HEK293T (cell line): ENCODE measurements at regions not wholly inside any gene's neighbourhood (a gene's known extent, or its start where the extent isn't known, plus 50 kb on each side); places are given as distances from the start of the nearest gene placed in this dataset.

Experiments
- CTCF ChIA-PET: fragments of 350-600 bp; formaldehyde crosslinking; extraction: SDS; loops from one replicate; lab custom pipeline; 2021; ENCODE audit warnings: antibody characterized with exemption, inconsistent platforms; lab: Yijun Ruan, JAX
- POLR2A ChIA-PET: fragments of 350-600 bp; formaldehyde crosslinking; extraction: SDS; loops from one replicate; lab custom pipeline; 2020; ENCODE audit warnings: antibody characterized with exemption, inconsistent platforms; lab: Yijun Ruan, JAX
- DNase-seq: peaks from one replicate; pipeline ENCODE4 v3.0.0; 2012; ENCODE audit warnings: mixed read lengths; ENCODE audit errors: extremely low spot score
- ARNT ChIP-seq: fragments of 450-650 bp; IDR thresholded peaks from 2 replicates; pipeline ENCODE4 v1.6.1; 2017; ENCODE audit warnings: mild to moderate bottlenecking
- BHLHE40 ChIP-seq: fragments of 450-650 bp; IDR thresholded peaks from 2 replicates; pipeline ENCODE4 v1.6.1; 2016; ENCODE audit warnings: mild to moderate bottlenecking, moderate library complexity, borderline replicate concordance
- CTBP1 ChIP-seq: fragments of 450-650 bp; IDR thresholded peaks from 2 replicates; pipeline ENCODE4 v1.6.1; 2016; ENCODE audit warnings: borderline replicate concordance
- ELF4 ChIP-seq: fragments of 450-650 bp; IDR thresholded peaks from 2 replicates; pipeline ENCODE4 v1.6.1; 2017; ENCODE audit warnings: antibody characterized with exemption
- FOXA1 ChIP-seq: fragments of 450-650 bp; IDR thresholded peaks from 2 replicates; pipeline ENCODE4 v1.6.1; 2016; ENCODE audit warnings: mild to moderate bottlenecking
- FOXK2 ChIP-seq: fragments of 450-650 bp; IDR thresholded peaks from 2 replicates; pipeline ENCODE4 v1.6.1; 2016; ENCODE audit warnings: mild to moderate bottlenecking
- FOXM1 ChIP-seq: fragments of 450-650 bp; IDR thresholded peaks from 2 replicates; pipeline ENCODE4 v1.6.1; 2017; ENCODE audit warnings: mild to moderate bottlenecking, borderline replicate concordance
- HDGF ChIP-seq: fragments of 450-650 bp; IDR thresholded peaks from 2 replicates; pipeline ENCODE4 v1.6.1; 2017; ENCODE audit warnings: antibody characterized with exemption, borderline replicate concordance
- L3MBTL2 ChIP-seq: fragments of 450-650 bp; conservative IDR thresholded peaks from 2 replicates; pipeline ENCODE4 v1.6.1; 2016; ENCODE audit warnings: mild to moderate bottlenecking
- LEF1 ChIP-seq: fragments of 450-650 bp; IDR thresholded peaks from 2 replicates; pipeline ENCODE4 v1.6.1; 2017; ENCODE audit warnings: mild to moderate bottlenecking, borderline replicate concordance
- NFRKB ChIP-seq: fragments of 450-650 bp; IDR thresholded peaks from 2 replicates; pipeline ENCODE4 v1.6.1; 2016; ENCODE audit warnings: mild to moderate bottlenecking, moderate library complexity
- SP1 ChIP-seq: fragments of 450-650 bp; IDR thresholded peaks from 2 replicates; pipeline ENCODE4 v1.6.1; 2017
- SUZ12 ChIP-seq: fragments of 450-650 bp; IDR thresholded peaks from 2 replicates; pipeline ENCODE4 v1.6.1; 2016; ENCODE audit warnings: mild to moderate bottlenecking
- TARDBP ChIP-seq: fragments of 450-650 bp; IDR thresholded peaks from 2 replicates; pipeline ENCODE4 v1.6.1; 2016
- ZNF384 ChIP-seq: fragments of 450-650 bp; IDR thresholded peaks from 2 replicates; pipeline ENCODE4 v1.6.1; 2016
- TF ChIP-seq, protein P1 (sequence below): fragments of 450-650 bp; IDR thresholded peaks from 2 replicates; pipeline ENCODE4 v1.6.1; 2016

DNA sequence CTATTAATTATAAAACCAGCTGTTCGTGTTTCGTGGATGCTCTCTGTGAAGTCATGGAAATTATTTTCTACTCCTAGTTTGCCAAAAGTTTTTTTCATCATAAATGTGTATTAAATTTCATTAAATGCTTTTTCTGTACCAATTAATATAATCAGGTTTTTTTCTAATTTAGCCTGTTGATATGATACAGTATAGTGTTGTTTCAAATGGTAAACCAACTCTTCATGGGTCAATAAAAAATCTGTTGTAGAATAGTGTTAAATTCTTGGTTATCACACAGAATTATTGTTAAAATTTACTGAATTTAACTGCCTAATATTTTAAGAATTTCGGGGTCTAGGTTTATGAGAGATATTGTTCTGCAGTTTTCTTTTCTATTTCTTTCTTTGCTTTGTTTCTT lies 505.9 kb upstream of the MANEA start:
- POLR2A ChIA-PET, result no interaction called here
- no peak for DNase-seq
- TF ChIP-seq TARDBP (no peak), FOXK2 (no peak), ELF4 (no peak), FOXA1 (no peak), FOXM1 (no peak), ZNF384 (no peak), L3MBTL2 (no peak), HDGF (no peak), ARNT (no peak), SP1 (no peak), NFRKB (no peak), SUZ12 (no peak), BHLHE40 (no peak), CTBP1 (no peak), LEF1 (no peak)
- TF ChIP-seq, protein P1, sequence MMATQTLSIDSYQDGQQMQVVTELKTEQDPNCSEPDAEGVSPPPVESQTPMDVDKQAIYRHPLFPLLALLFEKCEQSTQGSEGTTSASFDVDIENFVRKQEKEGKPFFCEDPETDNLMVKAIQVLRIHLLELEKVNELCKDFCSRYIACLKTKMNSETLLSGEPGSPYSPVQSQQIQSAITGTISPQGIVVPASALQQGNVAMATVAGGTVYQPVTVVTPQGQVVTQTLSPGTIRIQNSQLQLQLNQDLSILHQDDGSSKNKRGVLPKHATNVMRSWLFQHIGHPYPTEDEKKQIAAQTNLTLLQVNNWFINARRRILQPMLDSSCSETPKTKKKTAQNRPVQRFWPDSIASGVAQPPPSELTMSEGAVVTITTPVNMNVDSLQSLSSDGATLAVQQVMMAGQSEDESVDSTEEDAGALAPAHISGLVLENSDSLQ, result no peak
- CTCF ChIA-PET, result no interaction called here

GRCh38 chr6:95078457-95078856 lies 498.9 kb upstream of the MANEA start:
- CTCF ChIA-PET, result no interaction called here
- no peak for TF ChIP-seq ZNF384
- no peak for TF ChIP-seq LEF1
- TF ChIP-seq ELF4, result no peak
- no peak for TF ChIP-seq FOXK2
- TF ChIP-seq FOXA1, result no peak
- no peak for TF ChIP-seq NFRKB
- TF ChIP-seq CTBP1, result no peak
- TF ChIP-seq FOXM1, result no peak
- TF ChIP-seq SP1, result no peak
- no peak for TF ChIP-seq HDGF
- TF ChIP-seq TARDBP, result no peak
- no peak for TF ChIP-seq BHLHE40
- POLR2A ChIA-PET, result no interaction called here
- DNase-seq, result no peak

DNA sequence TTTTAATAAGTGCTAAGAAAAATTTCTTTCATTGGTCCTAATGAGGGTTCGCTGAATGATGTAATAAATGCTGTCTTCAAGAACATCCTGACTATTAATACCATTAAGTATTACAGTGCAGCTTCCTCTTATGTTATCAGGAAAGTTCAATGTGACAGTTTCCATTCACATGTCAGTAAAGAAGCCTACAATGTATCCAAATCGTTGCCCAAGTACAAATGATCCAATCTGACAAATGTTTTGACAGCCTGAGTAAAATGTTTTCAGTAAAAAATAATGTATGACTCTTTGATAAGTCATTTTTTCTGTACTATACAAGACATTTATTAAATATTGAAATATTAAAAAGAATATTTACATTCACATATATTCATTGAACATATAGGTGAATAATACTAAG lies 496.1 kb upstream of the MANEA start:
- no peak for DNase-seq
- CTCF ChIA-PET, result no interaction called here
- POLR2A ChIA-PET, result no interaction called here
- TF ChIP-seq BHLHE40 (no peak), FOXA1 (no peak), SP1 (no peak), CTBP1 (no peak), L3MBTL2 (no peak), FOXK2 (no peak), NFRKB (no peak), HDGF (no peak), ZNF384 (no peak), ELF4 (no peak), TARDBP (no peak), LEF1 (no peak), FOXM1 (no peak), SUZ12 (no peak), ARNT (no peak)
- TF ChIP-seq, protein P1, result no peak

GRCh38 chr6:95081949-95082348 lies 495.4 kb upstream of the MANEA start:
- CTCF ChIA-PET, result no interaction called here
- POLR2A ChIA-PET, result no interaction called here

GRCh38 chr6:95083506-95083905 lies 493.8 kb upstream of the MANEA start:
- DNase-seq, result no peak
- ChIA-PET CTCF (no interaction called here), POLR2A (no interaction called here)
- no peak for TF ChIP-seq SUZ12
- no peak for TF ChIP-seq ELF4
- no peak for TF ChIP-seq NFRKB
- TF ChIP-seq FOXK2, result no peak
- TF ChIP-seq ARNT, result no peak
- no peak for TF ChIP-seq TARDBP

More at GRCh38 chr6:95081949-95082348, 495.4 kb upstream of the MANEA start:
- no peak for TF ChIP-seq FOXA1
- no peak for TF ChIP-seq SUZ12
- no peak for TF ChIP-seq LEF1
- DNase-seq, result no peak

DNA sequence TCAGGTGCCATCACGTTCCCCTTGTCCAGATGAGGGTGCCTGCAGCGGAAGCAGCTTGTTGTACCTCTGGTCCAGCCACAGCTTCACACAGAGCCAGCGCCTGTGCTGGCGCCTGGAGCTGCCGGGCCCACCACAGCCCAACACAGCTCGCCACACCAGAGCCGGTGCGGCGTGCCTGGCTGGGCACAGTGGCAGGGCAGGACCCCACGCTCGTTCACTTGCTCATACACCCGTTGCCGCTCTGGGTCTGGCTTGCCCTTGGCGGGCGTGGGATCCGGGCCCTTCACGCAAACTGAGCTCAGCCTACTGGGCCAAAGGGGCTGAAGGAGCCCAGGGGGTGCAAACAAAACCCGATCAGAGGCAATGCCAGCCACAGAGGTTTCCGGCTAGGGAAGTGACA lies 492.5 kb upstream of the MANEA start:
- DNase-seq, result no peak
- ChIA-PET CTCF (no interaction called here), POLR2A (no interaction called here)
- TF ChIP-seq FOXM1, result no peak
- TF ChIP-seq, protein P1, result no peak
- no peak for TF ChIP-seq SP1
- no peak for TF ChIP-seq CTBP1
- TF ChIP-seq BHLHE40, result no peak
- TF ChIP-seq ZNF384, result no peak
- TF ChIP-seq FOXK2, result no peak
- TF ChIP-seq HDGF, result no peak
- no peak for TF ChIP-seq L3MBTL2
